Activated CD4-positive, alpha-beta T cell treated with anti-CD3 and anti-CD28 coated beads, Interleukin-2, amount 10 ng/mL, durations not matched to agents 24 days and 14 days (primary cell): ENCODE measurements at regions not wholly inside any gene's neighbourhood (a gene's known extent, or its start where the extent isn't known, plus 50 kb on each side); places are given as distances from the start of the nearest gene placed in this dataset.

ENCODE experiments used
- DNase-seq: peaks from one replicate; pipeline ENCODE4 v3.0.0; 2022
- H3K27ac Mint-ChIP-seq: one replicate; pipeline ENCODE4 v1.8.0; 2022; ENCODE audit warnings: mild to moderate bottlenecking, mixed read lengths
- H3K27me3 Mint-ChIP-seq: one replicate; pipeline ENCODE4 v1.8.0; 2022; ENCODE audit warnings: mixed read lengths
- H3K36me3 Mint-ChIP-seq: one replicate; pipeline ENCODE4 v1.8.0; 2022; ENCODE audit warnings: low read depth, mild to moderate bottlenecking, mixed read lengths
- H3K4me1 Mint-ChIP-seq: one replicate; pipeline ENCODE4 v1.8.0; 2021; ENCODE audit warnings: mixed read lengths
- H3K4me3 Mint-ChIP-seq: one replicate; pipeline ENCODE4 v1.8.0; 2022; ENCODE audit warnings: mild to moderate bottlenecking, moderate library complexity, mixed read lengths
- H3K9me3 Mint-ChIP-seq: one replicate; pipeline ENCODE4 v1.8.0; 2021; ENCODE audit warnings: mixed read lengths
- intact Hi-C: fragments of 100-400 bp; cut with micrococcal nuclease; formaldehyde crosslinking; loops from one replicate; pipeline ENCODE4 v1.15.1; 2023

DNA sequence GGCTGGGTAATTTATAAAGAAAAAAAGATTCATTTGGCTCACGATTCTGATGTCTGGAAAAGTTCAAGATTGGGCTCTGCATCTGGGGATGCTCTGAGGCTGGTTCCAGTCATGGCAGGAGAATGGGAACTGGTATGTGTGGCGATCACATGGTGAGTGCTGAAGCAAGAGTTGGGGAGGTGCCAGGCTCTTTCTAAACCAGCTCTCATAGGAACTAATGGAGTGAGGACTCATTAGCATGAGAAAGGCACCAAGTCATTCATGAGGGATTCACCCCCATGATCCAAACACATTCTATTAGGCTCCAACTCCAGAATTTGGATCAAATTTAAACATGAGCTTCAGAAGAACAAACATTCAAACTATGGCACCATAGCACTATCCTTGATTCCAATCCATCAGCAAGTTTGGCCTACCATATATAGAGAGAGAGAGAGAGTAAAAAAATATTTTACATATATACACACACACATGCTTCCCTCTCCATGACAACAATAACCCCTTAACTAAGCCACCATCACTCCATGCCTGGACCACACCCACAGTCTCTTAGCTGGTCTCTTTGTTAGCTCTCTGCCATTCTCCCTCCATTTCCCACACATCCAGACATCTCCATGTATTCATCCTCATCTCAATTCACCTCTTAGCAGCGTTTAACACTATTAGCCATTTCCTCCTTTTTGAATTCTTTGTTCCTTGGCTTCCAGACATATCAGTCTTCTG lies 57.9 kb downstream of the NPY start:
- DNase-seq: no peak
- no peaks in the 10 kb centered on the region for H3K36me3 Mint-ChIP-seq
- H3K27ac Mint-ChIP-seq: no peak overlapping the region
- H3K27me3 Mint-ChIP-seq: peaks cover 3% of the 10 kb centered on the region
- H3K4me1 Mint-ChIP-seq: no peaks in the 10 kb centered on the region
- no peaks in the 10 kb centered on the region for H3K9me3 Mint-ChIP-seq
- no peak overlapping the region for H3K4me3 Mint-ChIP-seq
- intact Hi-C loops: no loop called here

DNA sequence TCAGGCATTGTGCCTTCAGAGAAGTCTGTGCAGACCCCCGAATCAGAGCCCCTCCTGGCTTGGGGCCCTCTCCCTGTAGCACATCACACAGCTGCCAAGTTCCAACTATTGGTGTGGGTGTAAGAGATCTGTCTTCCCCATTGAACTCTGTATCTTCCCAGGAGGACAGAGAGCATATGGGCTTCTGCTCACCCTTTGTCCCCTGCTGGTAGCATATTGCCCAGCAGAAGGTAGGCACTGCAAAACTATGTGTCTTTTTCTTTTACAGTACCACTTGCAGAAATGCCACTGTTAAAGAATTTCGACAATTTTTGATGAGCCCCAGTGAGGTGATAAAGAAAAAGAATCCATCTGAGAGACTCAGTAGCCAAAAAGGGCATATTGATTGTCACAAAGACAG lies 59.6 kb downstream of the NPY start:
- no peaks in the 10 kb centered on the region for H3K36me3 Mint-ChIP-seq

DNA sequence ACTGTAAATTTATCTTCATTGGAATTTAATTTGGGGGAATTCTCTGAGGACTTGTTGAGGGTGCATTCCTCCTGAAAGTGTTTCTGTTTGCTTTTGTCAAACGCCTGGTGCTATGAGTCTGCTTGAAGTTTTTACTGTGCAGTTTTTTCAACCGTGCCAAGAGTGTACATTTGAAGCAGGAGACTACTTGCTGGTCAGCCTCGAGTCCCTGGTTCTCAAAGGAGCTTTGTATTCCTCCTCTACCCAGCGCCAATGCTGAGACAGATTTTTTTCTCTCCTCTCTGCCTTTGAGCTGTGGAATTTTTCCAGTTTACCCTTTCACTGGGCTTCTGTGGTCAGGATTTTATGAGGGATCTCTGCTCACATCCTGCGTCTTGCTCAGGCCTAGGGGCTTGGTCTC lies 62.1 kb downstream of the NPY start:
- H3K4me1 Mint-ChIP-seq: no peaks in the 10 kb centered on the region
- peaks cover 4% of the 10 kb centered on the region for H3K27me3 Mint-ChIP-seq
- H3K9me3 Mint-ChIP-seq: no peaks in the 10 kb centered on the region
- no peak for DNase-seq
- H3K4me3 Mint-ChIP-seq: no peak overlapping the region
- intact Hi-C loops: no loop called here
- no peaks in the 10 kb centered on the region for H3K36me3 Mint-ChIP-seq
- H3K27ac Mint-ChIP-seq: no peak overlapping the region

More for the DNA sequence above, 59.6 kb downstream of the NPY start:
- intact Hi-C loops: no loop called here
- H3K9me3 Mint-ChIP-seq: no peaks in the 10 kb centered on the region
- no peaks in the 10 kb centered on the region for H3K4me1 Mint-ChIP-seq
- peaks cover 4% of the 10 kb centered on the region for H3K27me3 Mint-ChIP-seq
- no peak for DNase-seq
- H3K4me3 Mint-ChIP-seq: no peak overlapping the region
- H3K27ac Mint-ChIP-seq: no peak overlapping the region

DNA sequence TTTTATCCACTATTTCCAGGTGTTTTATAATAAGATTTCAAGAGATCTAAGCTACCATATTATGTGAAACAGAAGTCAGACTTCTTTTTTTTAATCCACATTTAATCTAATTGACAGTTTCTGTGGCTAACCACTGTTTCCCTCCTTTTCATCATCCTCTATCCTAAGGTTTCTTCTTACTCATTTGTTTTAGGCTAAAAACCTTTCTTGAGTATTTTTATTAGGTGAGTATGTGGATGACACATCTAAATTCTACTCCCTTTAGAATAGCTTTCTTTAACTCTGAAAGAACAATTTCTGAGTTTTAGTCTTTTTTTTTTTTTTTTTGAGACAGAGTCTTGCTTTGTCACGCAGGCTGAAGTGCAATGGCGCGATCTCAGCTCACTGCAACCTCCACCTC lies 62.7 kb downstream of the NPY start:
- no peaks in the 10 kb centered on the region for H3K9me3 Mint-ChIP-seq
- H3K4me1 Mint-ChIP-seq: no peaks in the 10 kb centered on the region
- no peak for DNase-seq
- no peaks in the 10 kb centered on the region for H3K36me3 Mint-ChIP-seq
- intact Hi-C loops: no loop called here
- no peak overlapping the region for H3K27ac Mint-ChIP-seq
- no peak overlapping the region for H3K4me3 Mint-ChIP-seq
- H3K27me3 Mint-ChIP-seq: peaks cover 4% of the 10 kb centered on the region

DNA sequence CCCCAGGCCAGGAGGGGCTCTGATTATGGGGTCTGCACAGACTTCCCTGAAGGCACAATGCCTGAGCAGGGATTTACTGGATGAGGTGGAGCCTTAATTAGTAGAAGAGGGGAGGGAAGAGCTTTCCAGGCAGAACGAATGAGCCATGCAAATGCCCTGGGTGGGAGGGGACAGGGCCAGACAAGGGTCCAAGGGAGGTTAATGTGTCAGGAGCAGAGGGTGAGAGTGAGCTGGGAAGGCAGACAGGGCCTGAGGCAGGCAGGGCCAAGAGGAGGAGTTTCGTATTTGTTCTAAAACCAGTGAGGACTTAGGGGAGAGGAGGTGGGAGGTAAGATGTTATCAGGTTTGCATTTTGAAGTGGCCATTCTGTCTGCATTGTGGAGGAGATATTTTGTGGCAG lies 65.3 kb downstream of the NPY start:
- Mint-ChIP-seq H3K27ac (no peak overlapping the region), H3K9me3 (no peaks in the 10 kb centered on the region), H3K27me3 (peaks cover 9% of the 10 kb centered on the region), H3K36me3 (no peaks in the 10 kb centered on the region), H3K4me1 (no peaks in the 10 kb centered on the region), H3K4me3 (no peak overlapping the region)
- DNase-seq: no peak
- intact Hi-C loops: no loop called here

DNA sequence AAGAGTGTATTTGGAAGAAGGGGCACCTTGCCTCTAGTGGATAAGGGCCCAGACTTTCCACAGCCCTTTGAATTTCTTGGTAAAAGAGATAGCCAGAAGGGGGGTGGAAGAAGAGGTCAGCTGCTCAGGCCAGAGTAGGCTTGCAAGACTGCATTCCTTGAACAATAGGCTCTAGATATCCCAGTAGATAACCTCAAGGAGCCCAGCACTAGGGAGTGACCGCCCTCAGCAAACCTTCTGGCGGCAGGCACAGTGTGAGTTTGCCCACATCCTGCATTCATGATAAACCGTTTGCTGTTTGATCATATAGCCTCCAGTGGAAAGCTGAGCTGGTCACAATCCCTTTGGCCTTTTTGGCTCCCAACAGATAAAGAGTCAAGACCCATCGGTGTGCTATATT lies 70.5 kb downstream of the NPY start:
- intact Hi-C loops: no loop called here

DNA sequence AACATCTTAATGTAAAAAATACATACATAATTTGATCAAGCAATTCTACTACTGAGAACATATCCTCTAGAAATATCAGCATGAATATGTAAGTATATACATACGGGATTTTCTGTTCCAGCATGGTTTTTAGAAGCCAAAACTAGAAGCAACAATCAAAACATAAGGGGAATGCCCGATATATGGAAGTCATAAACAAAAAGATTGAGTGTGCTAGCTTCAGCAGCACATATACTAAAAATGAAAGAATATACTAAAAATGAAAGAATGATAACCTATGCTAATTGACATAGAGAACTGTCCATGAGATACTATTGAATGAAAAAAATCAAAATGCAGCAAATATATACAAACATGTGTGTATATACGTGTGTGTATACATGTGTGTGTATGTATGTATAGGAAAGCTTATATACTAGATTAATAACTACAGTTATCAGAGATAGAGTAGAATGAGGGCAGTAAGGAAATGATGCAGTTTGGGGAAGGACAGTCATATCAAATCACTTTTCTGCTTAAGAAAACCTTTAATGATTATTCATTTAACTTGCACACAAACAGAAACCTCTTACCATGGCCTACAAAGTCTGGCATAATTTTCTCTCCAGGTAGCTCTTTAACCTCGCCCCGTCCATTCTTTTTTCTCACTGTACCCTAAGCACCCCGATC lies 72.9 kb downstream of the NPY start:
- intact Hi-C loops: no loop called here
- peaks cover 17% of the 10 kb centered on the region for H3K27me3 Mint-ChIP-seq
- DNase-seq: no peak
- H3K36me3 Mint-ChIP-seq: no peaks in the 10 kb centered on the region
- H3K27ac Mint-ChIP-seq: no peak overlapping the region
- H3K4me3 Mint-ChIP-seq: no peak overlapping the region
- H3K9me3 Mint-ChIP-seq: no peaks in the 10 kb centered on the region
- H3K4me1 Mint-ChIP-seq: no peaks in the 10 kb centered on the region

More for the DNA sequence above, 70.5 kb downstream of the NPY start:
- no peaks in the 10 kb centered on the region for H3K4me1 Mint-ChIP-seq
- peaks cover 9% of the 10 kb centered on the region for H3K27me3 Mint-ChIP-seq
- no peaks in the 10 kb centered on the region for H3K36me3 Mint-ChIP-seq
- H3K27ac Mint-ChIP-seq: no peak overlapping the region
- H3K9me3 Mint-ChIP-seq: no peaks in the 10 kb centered on the region
- no peak overlapping the region for H3K4me3 Mint-ChIP-seq
- DNase-seq: no peak

DNA sequence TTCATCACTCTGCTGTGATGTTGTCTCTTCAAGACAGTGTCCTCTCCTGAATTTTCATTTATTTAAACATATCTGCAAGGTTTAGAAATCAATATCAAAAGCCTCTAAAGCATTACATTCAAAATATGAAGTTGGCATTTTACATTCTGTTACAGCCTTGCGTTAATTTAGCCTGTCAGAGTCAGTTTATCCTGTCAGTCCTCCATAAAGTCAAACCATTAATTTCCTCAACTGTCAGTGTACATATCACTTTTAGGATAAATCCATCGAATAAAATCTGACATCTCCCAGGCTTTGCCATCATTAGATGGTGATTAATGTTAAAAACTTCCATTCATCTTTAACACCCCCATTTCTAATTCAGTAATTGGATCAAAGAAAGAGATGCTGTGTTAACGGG lies 77.0 kb downstream of the NPY start:
- intact Hi-C loops: no loop called here
- no peak for DNase-seq
- H3K27me3 Mint-ChIP-seq: peaks cover 25% of the 10 kb centered on the region
- H3K4me1 Mint-ChIP-seq: no peaks in the 10 kb centered on the region
- no peak overlapping the region for H3K4me3 Mint-ChIP-seq
- no peaks in the 10 kb centered on the region for H3K9me3 Mint-ChIP-seq
- no peak overlapping the region for H3K27ac Mint-ChIP-seq
- no peaks in the 10 kb centered on the region for H3K36me3 Mint-ChIP-seq

DNA sequence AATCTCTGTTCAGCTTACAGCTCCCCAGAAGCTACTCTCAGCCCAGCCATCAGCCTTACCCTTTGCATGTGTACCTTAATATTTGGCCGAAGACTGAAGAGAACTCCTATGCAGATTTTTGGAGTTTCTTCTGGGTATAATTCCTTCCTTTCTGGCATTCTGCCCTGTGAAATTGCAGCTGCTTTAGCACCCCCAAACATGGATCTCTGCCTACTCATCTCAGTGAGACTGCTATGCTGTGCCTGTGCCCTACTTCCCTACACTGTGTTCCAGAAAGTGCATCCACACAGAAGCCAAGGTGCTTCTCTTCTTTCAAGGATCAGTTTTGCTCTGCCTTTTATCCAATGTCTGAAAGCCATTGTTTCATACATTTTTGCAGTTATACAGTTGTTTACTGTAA lies 81.6 kb downstream of the NPY start:
- Mint-ChIP-seq H3K4me1 (no peaks in the 10 kb centered on the region), H3K27me3 (peaks cover 24% of the 10 kb centered on the region), H3K36me3 (no peaks in the 10 kb centered on the region), H3K9me3 (no peaks in the 10 kb centered on the region), H3K4me3 (no peak overlapping the region), H3K27ac (no peak overlapping the region)
- intact Hi-C loops: no loop called here
- DNase-seq: no peak

DNA sequence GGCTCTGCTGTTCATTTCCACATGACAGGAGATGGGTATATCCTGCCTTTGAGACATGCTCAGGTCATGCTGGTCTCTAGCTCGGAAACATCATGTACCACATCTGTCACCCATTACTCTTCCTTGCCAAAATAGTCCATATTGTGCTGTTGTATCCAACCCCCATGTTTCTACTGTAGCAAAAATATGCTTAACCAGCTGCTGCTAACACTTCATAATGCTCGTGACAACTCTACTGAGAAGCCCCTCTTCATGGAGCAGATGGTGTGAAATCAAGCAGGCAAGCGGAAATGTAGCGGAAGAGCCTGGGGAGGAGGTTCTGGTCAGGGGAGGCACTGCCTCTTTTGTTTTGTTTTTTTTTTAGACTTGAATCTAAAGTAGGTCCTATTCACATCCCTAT lies 82.9 kb downstream of the NPY start:
- Mint-ChIP-seq H3K27me3 (peaks cover 19% of the 10 kb centered on the region), H3K9me3 (no peaks in the 10 kb centered on the region), H3K36me3 (no peaks in the 10 kb centered on the region), H3K27ac (no peak overlapping the region), H3K4me1 (no peaks in the 10 kb centered on the region), H3K4me3 (no peak overlapping the region)
- intact Hi-C loops: no loop called here
- DNase-seq: no peak

DNA sequence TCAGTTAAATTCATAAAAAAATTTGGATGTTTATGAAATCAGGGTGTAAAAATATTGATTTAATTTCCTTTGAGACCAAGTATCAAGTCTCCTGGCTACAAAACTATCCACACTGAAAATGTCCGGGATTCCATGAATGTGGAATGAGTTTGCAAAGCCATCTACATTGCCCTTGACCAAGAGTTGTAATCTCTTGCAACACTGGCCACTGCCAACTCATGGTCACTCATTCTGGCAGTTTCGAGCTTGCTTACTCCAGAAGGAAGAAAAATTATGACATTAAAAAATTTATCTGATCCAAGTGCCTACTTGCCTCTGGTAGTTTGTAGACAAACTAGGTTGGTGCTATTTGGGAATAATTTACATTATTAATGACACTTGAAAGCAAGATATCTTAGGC lies 84.2 kb downstream of the NPY start:
- H3K4me3 Mint-ChIP-seq: no peak overlapping the region
- H3K27ac Mint-ChIP-seq: no peak overlapping the region
- peaks cover 17% of the 10 kb centered on the region for H3K27me3 Mint-ChIP-seq
- H3K36me3 Mint-ChIP-seq: no peaks in the 10 kb centered on the region
- no peaks in the 10 kb centered on the region for H3K4me1 Mint-ChIP-seq
- intact Hi-C loops: no loop called here
- no peak for DNase-seq
- no peaks in the 10 kb centered on the region for H3K9me3 Mint-ChIP-seq

DNA sequence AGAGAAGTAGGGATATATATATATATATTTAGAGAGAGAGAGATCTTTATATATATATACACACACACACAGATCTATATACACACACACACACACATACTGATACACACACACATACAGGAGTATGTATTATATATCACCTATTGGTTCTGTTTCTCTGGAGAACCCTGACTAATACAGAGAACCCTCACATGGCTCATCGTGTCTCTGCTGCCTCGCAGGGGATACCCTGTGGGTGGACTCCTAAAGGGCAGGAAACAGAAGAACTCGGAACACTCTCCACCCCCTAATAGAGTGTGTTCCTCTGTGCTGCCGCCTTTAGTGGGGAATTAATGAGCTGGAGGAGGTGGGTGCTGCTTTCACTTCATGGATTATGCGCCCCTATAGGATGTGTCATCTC lies 86.6 kb downstream of the NPY start:
- no peak overlapping the region for H3K4me3 Mint-ChIP-seq
- no peaks in the 10 kb centered on the region for H3K9me3 Mint-ChIP-seq
- no peak for DNase-seq
- H3K36me3 Mint-ChIP-seq: no peaks in the 10 kb centered on the region
- H3K4me1 Mint-ChIP-seq: no peaks in the 10 kb centered on the region
- peaks cover 7% of the 10 kb centered on the region for H3K27me3 Mint-ChIP-seq
- no peak overlapping the region for H3K27ac Mint-ChIP-seq
- intact Hi-C loops: no loop called here

DNA sequence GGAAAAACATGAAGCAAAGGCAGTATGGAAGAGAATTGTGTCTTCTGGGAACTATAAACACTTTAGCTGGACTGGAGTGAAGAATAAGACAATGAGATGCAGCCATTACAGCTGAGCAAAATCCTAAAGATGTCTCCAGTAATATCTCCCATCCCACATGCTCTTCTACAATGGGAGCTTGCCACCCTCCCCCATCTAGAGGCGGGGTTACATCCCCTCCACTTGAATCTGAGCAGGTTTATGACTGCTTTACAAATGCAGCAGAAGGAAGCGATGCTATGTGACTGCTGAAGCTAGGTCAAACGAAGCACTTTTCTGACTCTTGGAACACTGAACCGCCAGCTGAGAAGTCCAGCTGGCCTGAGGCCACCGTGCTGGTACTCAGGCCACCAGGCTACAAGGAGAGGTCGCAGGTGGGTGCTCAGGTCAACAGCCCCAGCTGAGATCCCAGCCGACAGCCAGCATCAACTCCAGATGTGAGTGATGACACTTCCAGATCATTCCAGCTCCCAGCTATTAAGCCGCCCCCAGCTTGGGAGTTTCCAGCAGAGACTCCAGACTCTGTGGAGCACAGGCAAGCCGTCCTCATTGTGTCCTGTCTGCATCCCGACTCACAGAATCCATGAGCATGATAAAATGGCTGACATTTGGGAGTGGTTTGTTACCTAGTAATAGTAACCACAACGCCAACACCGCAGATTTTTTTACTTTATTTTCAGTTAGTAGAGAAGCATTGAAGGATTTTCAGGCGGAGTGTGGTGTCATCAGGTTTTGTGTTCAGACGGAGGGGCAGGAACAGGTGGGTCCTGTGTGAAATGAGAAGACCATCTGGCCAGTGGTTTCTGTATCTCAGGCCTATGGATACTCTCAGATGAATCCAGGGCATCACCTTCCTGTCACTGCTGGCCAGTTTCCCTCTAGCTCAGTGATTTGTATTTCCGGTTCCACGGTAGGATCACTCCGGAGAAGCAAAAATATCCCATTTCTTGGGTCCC lies 89.3 kb downstream of the NPY start:
- DNase-seq: no peak
- Mint-ChIP-seq H3K27ac (no peak overlapping the region), H3K4me1 (no peaks in the 10 kb centered on the region), H3K27me3 (peaks cover 4% of the 10 kb centered on the region), H3K4me3 (no peak overlapping the region), H3K36me3 (no peaks in the 10 kb centered on the region), H3K9me3 (no peaks in the 10 kb centered on the region)
- intact Hi-C loops: no loop called here
